CD8-positive, alpha-beta memory T cell (primary cell): ENCODE measurements at regions not wholly inside any gene's neighbourhood (a gene's known extent, or its start where the extent isn't known, plus 50 kb on each side); places are given as distances from the start of the nearest gene placed in this dataset.
"Not testable (repeated sequence)": the region's sequence is repeated elsewhere in the genome, so short reads cannot be mapped to it uniquely, and the experiment has no call there.

Experiments
- CTCF ChIA-PET: fragments of 350-600 bp; sonication (Branson Sonifier 250); formaldehyde crosslinking; loops from one replicate; lab custom pipeline; 2021; ENCODE audit warnings: antibody characterized with exemption; lab: Charles Lee
- POLR2A ChIA-PET: fragments of 350-600 bp; sonication (Branson Sonifier 250); formaldehyde crosslinking; loops from one replicate; lab custom pipeline; 2021; ENCODE audit warnings: antibody characterized with exemption; lab: Charles Lee
- DNase-seq, 5 donors: peaks; one replicate each; pipeline versions ENCODE4 v3.0.0 to v3.0.0-alpha.2; 2020 to 2022; ENCODE audit warnings: mixed read lengths in 1 of 5
- H3K27ac ChIP-seq: one replicate; pipeline ENCODE4 v1.7.0; 2013; ENCODE audit warnings: low read depth, mild to moderate bottlenecking, low read length, moderate library complexity
- H3K27me3 ChIP-seq: 2 replicates; pipeline ENCODE4 v1.7.0; 2013; ENCODE audit warnings: low read length, mild to moderate bottlenecking; ENCODE audit not compliant: insufficient read depth, poor library complexity, severe bottlenecking
- H3K36me3 ChIP-seq: 2 replicates; pipeline ENCODE4 v1.7.0; 2013; ENCODE audit warnings: mild to moderate bottlenecking, low read length, moderate library complexity; ENCODE audit not compliant: insufficient read depth
- H3K4me1 ChIP-seq: 2 replicates; pipeline ENCODE4 v1.7.0; 2013; ENCODE audit warnings: mild to moderate bottlenecking, low read length, moderate library complexity; ENCODE audit not compliant: insufficient read depth
- H3K4me3 ChIP-seq: 2 replicates; pipeline ENCODE4 v1.7.0; 2013; ENCODE audit warnings: mild to moderate bottlenecking, low read length
- H3K9me3 ChIP-seq: 2 replicates; pipeline ENCODE4 v1.7.0; 2013; ENCODE audit warnings: mild to moderate bottlenecking, low read length
- H3K27ac Mint-ChIP-seq, 8 donors: one replicate each; pipeline ENCODE4 v1.8.0; 2020 to 2021; ENCODE audit warnings: mixed read lengths in 8 of 8, mild to moderate bottlenecking in 6 of 8, inconsistent platforms in 3 of 8, moderate library complexity in 3 of 8
- H3K27me3 Mint-ChIP-seq, 2 donors: one replicate each; pipeline ENCODE4 v1.8.0; 2020 to 2021; ENCODE audit warnings: mixed read lengths in 2 of 2, mild to moderate bottlenecking in 1 of 2, moderate library complexity in 1 of 2
- H3K36me3 Mint-ChIP-seq, 3 donors: one replicate each; pipeline ENCODE4 v1.8.0; 2020 to 2021; ENCODE audit warnings: mixed read lengths in 3 of 3, inconsistent platforms in 1 of 3, mild to moderate bottlenecking in 1 of 3
- H3K4me1 Mint-ChIP-seq, 3 donors: one replicate each; pipeline ENCODE4 v1.8.0; 2020 to 2021; ENCODE audit warnings: mixed read lengths in 3 of 3, inconsistent platforms in 1 of 3, mild to moderate bottlenecking in 1 of 3
- H3K4me3 Mint-ChIP-seq, 7 donors: one replicate each; pipeline ENCODE4 v1.8.0; 2020 to 2021; ENCODE audit warnings: mixed read lengths in 7 of 7, mild to moderate bottlenecking in 6 of 7, moderate library complexity in 4 of 7, inconsistent platforms in 2 of 7
- H3K9me3 Mint-ChIP-seq, 5 donors: one replicate each; pipeline ENCODE4 v1.8.0; 2020 to 2022; ENCODE audit warnings: mixed read lengths in 5 of 5, mild to moderate bottlenecking in 3 of 5, moderate library complexity in 2 of 5, inconsistent platforms in 1 of 5

DNA sequence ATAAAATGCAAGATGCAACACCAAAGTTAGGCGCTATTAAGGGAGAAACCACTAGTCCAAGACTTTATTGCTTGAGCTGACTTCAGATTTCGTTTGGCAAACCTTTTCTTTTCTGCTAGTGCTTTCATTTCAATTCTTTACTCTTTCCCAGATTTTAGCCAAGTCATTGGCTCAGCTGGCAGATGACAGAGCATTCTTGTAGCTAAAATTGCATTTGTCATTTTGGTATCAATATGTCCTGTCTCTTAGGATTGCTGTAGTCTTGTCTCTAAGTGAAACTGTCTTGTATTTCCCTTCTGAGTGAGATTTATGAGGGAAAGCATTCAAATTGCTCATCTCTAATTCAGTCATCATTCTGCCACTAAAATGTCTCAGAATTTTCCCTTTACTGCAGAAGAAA, 335.1 kb downstream of the METTL4 start:
- ChIA-PET CTCF (no interaction called here), POLR2A (no interaction called here)
- Mint-ChIP-seq H3K4me3 (no peak overlapping the region), H3K27ac (no peak overlapping the region), H3K27me3 (peaks cover 2 to 25% of the 10 kb centered on the region in 2 donors), H3K9me3 (no peaks in the 10 kb centered on the region), H3K36me3 (no peaks in the 10 kb centered on the region), H3K4me1 (no peaks in the 10 kb centered on the region)
- H3K9me3 ChIP-seq, result no peaks in the 10 kb centered on the region
- H3K4me1 ChIP-seq, result no peaks in the 10 kb centered on the region
- no peaks in the 10 kb centered on the region for H3K27me3 ChIP-seq
- H3K36me3 ChIP-seq, result no peaks in the 10 kb centered on the region
- no peak for DNase-seq
- no peak overlapping the region for H3K4me3 ChIP-seq
- H3K27ac ChIP-seq, result no peak overlapping the region

DNA sequence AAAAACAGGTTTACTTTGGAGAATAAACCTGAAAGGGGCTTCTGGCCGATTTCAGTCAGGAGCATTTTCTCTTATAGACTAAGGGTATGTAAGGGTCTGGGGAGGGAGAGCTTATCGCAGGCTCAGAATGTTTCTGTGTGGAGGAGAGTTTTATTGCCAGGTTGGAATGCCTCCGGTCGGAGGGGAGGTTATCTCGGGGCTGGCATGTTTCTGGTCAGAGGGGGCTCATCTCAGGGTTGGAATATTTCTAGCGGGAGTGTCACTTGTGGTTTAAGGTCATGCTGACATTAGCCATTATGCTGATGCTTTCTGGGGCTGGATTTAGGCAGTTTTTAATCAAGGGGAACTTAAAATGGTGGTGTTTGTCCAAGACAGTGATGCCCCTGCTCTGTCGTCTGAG, 333.6 kb downstream of the METTL4 start:
- H3K4me3 Mint-ChIP-seq, result no peak overlapping the region
- DNase-seq, result no peak
- peaks cover 2 to 28% of the 10 kb centered on the region in 2 donors for H3K27me3 Mint-ChIP-seq
- H3K27ac ChIP-seq, result no peak overlapping the region
- no peak overlapping the region for H3K4me3 ChIP-seq
- ChIA-PET CTCF (no interaction called here), POLR2A (no interaction called here)
- no peaks in the 10 kb centered on the region for H3K36me3 ChIP-seq
- H3K9me3 ChIP-seq, result no peaks in the 10 kb centered on the region
- no peak overlapping the region for H3K27ac Mint-ChIP-seq
- H3K4me1 Mint-ChIP-seq, result no peaks in the 10 kb centered on the region
- no peaks in the 10 kb centered on the region for H3K9me3 Mint-ChIP-seq
- no peaks in the 10 kb centered on the region for H3K36me3 Mint-ChIP-seq
- H3K4me1 ChIP-seq, result no peaks in the 10 kb centered on the region
- no peaks in the 10 kb centered on the region for H3K27me3 ChIP-seq

DNA sequence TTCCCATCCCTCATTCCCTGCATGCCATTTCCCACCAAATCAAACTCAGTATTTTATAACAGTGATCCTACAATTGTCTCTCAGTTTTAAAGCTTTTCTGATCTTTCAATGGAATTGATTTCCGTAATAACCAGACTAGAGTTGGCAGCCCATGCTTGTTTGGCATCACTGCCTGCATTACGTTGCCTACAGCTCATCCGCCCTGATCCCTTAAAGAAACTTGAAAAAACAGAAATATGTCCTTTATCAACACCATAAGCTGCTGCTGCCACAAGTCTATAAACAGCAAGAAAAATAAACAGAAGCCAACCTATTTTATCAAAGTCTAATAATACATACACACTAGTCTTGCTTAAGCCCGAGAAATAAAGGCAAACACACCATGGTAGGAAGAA, 331.0 kb downstream of the METTL4 start:
- POLR2A ChIA-PET, result no interaction called here
- CTCF ChIA-PET, result interaction anchor here (1.3 kb wide), 1 partner anchor 13 kb away, joined by 4 read pairs; no protein-coding TSS in a partner anchor
- Mint-ChIP-seq H3K36me3 (no peaks in the 10 kb centered on the region), H3K9me3 (no peaks in the 10 kb centered on the region), H3K4me3 (no peak overlapping the region), H3K27me3 (peaks cover 8 to 39% of the 10 kb centered on the region in 2 donors), H3K4me1 (no peaks in the 10 kb centered on the region), H3K27ac (no peak overlapping the region)
- Histone ChIP-seq H3K27me3 (no peaks in the 10 kb centered on the region), H3K4me1 (no peaks in the 10 kb centered on the region), H3K9me3 (no peaks in the 10 kb centered on the region), H3K4me3 (no peak overlapping the region), H3K27ac (no peak overlapping the region), H3K36me3 (no peaks in the 10 kb centered on the region)
- no peak for DNase-seq

DNA sequence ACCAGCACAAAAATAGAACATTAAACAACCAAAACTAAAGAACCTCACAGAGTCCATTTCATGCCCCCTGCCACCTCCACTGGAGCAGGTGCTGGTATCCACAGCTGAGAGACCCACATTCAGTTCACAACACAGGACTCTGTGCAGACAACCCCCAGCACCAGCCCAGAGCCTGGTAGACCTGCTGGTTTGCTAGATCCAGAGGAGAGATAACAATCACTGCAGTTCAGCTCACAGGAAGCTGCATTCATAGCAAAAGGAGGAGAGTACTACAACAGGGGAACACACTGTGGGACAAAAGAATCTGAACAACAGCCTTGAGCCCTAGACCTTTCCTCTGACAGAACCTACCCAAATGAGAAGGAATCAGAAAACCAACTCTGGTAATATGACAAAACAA, 326.7 kb downstream of the METTL4 start:
- H3K4me1 Mint-ChIP-seq, result no peaks in the 10 kb centered on the region
- CTCF ChIA-PET, result no interaction called here

DNA sequence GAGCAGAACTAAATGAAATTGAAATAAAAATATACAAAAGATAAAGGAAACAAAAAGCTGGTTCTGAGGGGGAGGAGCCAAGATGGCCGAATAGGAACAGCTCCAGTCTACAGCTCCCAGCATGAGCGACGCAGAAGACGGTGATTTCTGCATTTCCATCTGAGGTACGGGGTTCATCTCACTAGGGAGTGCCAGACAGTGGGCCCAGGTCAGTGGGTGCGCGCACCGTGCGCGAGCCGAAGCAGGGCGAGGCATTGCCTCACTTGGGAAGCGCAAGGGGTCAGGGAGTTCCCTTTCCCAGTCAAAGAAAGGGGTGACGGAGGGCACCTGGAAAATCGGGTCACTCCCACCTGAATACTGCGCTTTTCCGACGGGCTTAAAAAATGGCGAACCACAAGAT, 324.2 kb downstream of the METTL4 start:
- peaks cover 9 to 14% of the 10 kb centered on the region in 2 donors for H3K27me3 Mint-ChIP-seq
- POLR2A ChIA-PET, CTCF ChIA-PET, H3K27me3 ChIP-seq, H3K4me3 Mint-ChIP-seq, H3K9me3 Mint-ChIP-seq, DNase-seq, H3K27ac ChIP-seq, H3K36me3 Mint-ChIP-seq, H3K4me3 ChIP-seq, H3K36me3 ChIP-seq, H3K4me1 ChIP-seq, H3K9me3 ChIP-seq, H3K27ac Mint-ChIP-seq, H3K4me1 Mint-ChIP-seq: not testable (repeated sequence)

More for the DNA sequence above, 326.7 kb downstream of the METTL4 start:
- DNase-seq, result no peak
- peaks cover 7 to 26% of the 10 kb centered on the region in 2 donors for H3K27me3 Mint-ChIP-seq
- Histone ChIP-seq H3K4me3 (no peak overlapping the region), H3K27me3 (no peaks in the 10 kb centered on the region), H3K4me1 (no peaks in the 10 kb centered on the region), H3K27ac (no peak overlapping the region), H3K36me3 (no peaks in the 10 kb centered on the region), H3K9me3 (no peaks in the 10 kb centered on the region)
- H3K36me3 Mint-ChIP-seq, result no peaks in the 10 kb centered on the region
- POLR2A ChIA-PET, result no interaction called here
- H3K27ac Mint-ChIP-seq, result no peak overlapping the region
- H3K9me3 Mint-ChIP-seq, result peaks cover 0 to 4% (median 0%) of the 10 kb centered on the region in 5 donors
- no peak overlapping the region for H3K4me3 Mint-ChIP-seq

DNA sequence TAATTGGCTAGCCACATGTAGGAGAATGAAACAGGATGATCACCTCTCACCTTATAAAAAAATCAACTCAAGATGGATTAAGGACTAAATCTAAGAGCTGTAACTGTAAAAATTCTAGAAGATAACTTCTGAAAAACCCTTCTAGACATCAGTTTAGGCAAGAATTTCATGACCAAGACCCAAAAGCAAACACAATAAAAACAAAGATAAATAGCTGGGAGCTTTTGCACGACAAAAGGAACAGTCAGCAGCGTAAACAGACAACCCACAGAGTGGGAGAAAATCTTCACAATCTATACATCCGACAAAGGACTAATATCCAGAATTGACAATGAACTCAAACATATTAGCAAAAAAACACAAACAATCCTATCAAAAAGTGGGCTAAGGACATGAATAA, 316.3 kb downstream of the METTL4 start:
- no peaks in the 10 kb centered on the region for H3K27me3 ChIP-seq
- H3K4me1 Mint-ChIP-seq, result no peaks in the 10 kb centered on the region
- no peak for DNase-seq
- ChIA-PET CTCF (no interaction called here), POLR2A (no interaction called here)
- H3K9me3 Mint-ChIP-seq, result peaks cover 0 to 13% (median 2%) of the 10 kb centered on the region in 5 donors
- no peaks in the 10 kb centered on the region for H3K27me3 Mint-ChIP-seq
- no peaks in the 10 kb centered on the region for H3K36me3 ChIP-seq
- H3K4me1 ChIP-seq, result no peaks in the 10 kb centered on the region
- no peak overlapping the region for H3K4me3 Mint-ChIP-seq
- H3K27ac Mint-ChIP-seq, result no peak overlapping the region
- no peaks in the 10 kb centered on the region for H3K36me3 Mint-ChIP-seq
- no peaks in the 10 kb centered on the region for H3K9me3 ChIP-seq
- no peak overlapping the region for H3K27ac ChIP-seq
- H3K4me3 ChIP-seq, result no peak overlapping the region

DNA sequence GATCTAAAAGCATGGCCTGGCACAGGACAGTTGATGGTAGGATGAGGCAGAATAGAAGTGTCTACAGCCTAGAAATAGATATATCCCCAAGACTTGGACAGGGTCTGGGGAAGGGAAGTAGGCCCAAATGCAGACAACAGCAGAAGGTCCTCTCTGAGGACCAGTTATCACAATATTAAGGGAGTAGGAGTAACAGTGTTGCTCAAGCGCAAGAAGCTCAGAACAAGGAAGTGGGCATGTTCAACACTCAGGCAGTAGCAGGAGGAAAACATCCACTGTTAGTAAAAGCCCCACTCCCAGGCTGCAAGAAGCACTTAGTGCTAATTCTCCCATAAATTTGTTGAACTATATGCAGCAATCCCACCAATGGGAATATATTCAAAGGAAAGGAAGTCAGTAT, 314.7 kb downstream of the METTL4 start:
- H3K27ac Mint-ChIP-seq, result no peak overlapping the region
- no peaks in the 10 kb centered on the region for H3K27me3 Mint-ChIP-seq
- Histone ChIP-seq H3K4me1 (no peaks in the 10 kb centered on the region), H3K36me3 (no peaks in the 10 kb centered on the region), H3K27me3 (no peaks in the 10 kb centered on the region), H3K27ac (no peak overlapping the region), H3K9me3 (no peaks in the 10 kb centered on the region), H3K4me3 (no peak overlapping the region)
- peaks cover 0 to 13% (median 2%) of the 10 kb centered on the region in 5 donors for H3K9me3 Mint-ChIP-seq
- no peak for DNase-seq
- no peaks in the 10 kb centered on the region for H3K36me3 Mint-ChIP-seq
- no peak overlapping the region for H3K4me3 Mint-ChIP-seq
- ChIA-PET POLR2A (no interaction called here), CTCF (no interaction called here)
- H3K4me1 Mint-ChIP-seq, result no peaks in the 10 kb centered on the region

DNA sequence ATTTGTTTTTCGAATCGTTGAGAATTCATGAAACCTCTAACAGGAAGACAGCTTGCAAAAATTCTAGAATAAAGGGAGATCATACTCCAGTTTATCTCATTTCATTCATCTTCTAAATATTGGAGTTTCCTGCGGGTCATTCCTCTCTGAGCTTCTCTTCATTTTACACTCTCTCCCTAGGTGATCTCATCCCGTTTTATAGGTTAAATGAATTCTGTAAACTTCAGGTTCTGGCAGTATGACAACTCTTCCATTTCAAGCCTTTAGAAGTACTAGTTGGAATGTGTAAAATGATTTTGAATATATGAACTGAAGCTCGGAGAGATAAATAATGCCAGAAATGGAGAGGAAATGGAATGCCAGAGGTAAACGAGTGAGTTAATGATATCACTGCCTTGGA, 312.4 kb downstream of the METTL4 start:
- no peaks in the 10 kb centered on the region for H3K4me1 Mint-ChIP-seq
- Histone ChIP-seq H3K4me3 (no peak overlapping the region), H3K4me1 (no peaks in the 10 kb centered on the region), H3K9me3 (no peaks in the 10 kb centered on the region), H3K36me3 (no peaks in the 10 kb centered on the region), H3K27ac (no peak overlapping the region), H3K27me3 (no peaks in the 10 kb centered on the region)
- H3K27ac Mint-ChIP-seq, result no peak overlapping the region
- ChIA-PET CTCF (no interaction called here), POLR2A (no interaction called here)
- no peaks in the 10 kb centered on the region for H3K36me3 Mint-ChIP-seq
- no peak overlapping the region for H3K4me3 Mint-ChIP-seq
- peaks cover 0 to 12% (median 2%) of the 10 kb centered on the region in 5 donors for H3K9me3 Mint-ChIP-seq
- H3K27me3 Mint-ChIP-seq, result peaks cover 0 to 1% of the 10 kb centered on the region in 2 donors
- DNase-seq, result no peak
